Coronary artery (tissue), 2 donors: ENCODE measurements at regions not wholly inside any gene's neighbourhood (a gene's known extent, or its start where the extent isn't known, plus 50 kb on each side); places are given as distances from the start of the nearest gene placed in this dataset.

Source experiments
- DNase-seq: peaks from one replicate; pipeline ENCODE4 v3.0.0-alpha.2; 2017; ENCODE audit warnings: low spot score
- H3K27ac ChIP-seq, 2 donors: fragments of 200-600 bp; sonication (generic); one replicate each; pipeline ENCODE4 v1.5.1; 2016 to 2019
- H3K4me3 ChIP-seq: fragments of 200-600 bp; sonication (generic); 2 replicates; pipeline ENCODE4 v1.5.1; 2016; ENCODE audit warnings: mild to moderate bottlenecking, moderate library complexity
- CTCF ChIP-seq: fragments of 200-600 bp; sonication (generic); IDR thresholded peaks from one replicate; pipeline ENCODE4 v1.5.1; 2019; ENCODE audit warnings: antibody characterized with exemption

GRCh38 chr20:22717466-22717865 lies 133.1 kb upstream of the FOXA2 start:
- no peak for TF ChIP-seq CTCF
- H3K4me3 ChIP-seq, result peak overlapping the region; percentile 3
- no peak for DNase-seq
- peak overlapping the region; percentile 38 to 74 for H3K27ac ChIP-seq

GRCh38 chr20:22719167-22719591 lies 134.8 kb upstream of the FOXA2 start:
- H3K27ac ChIP-seq, result no peak overlapping the region
- no peak for TF ChIP-seq CTCF
- H3K4me3 ChIP-seq, result no peak overlapping the region
- DNase-seq, result no peak

- DNase-seq, result no peak
- no peak for TF ChIP-seq CTCF
- H3K4me3 ChIP-seq, result no peak overlapping the region
- H3K27ac ChIP-seq, result no peak overlapping the region
These were observed 135.8 kb upstream of the FOXA2 start for GRCh38 chr20:22720206-22720605.

GRCh38 chr20:22722811-22723210 lies 138.4 kb upstream of the FOXA2 start:
- H3K4me3 ChIP-seq, result no peak overlapping the region
- no peak overlapping the region for H3K27ac ChIP-seq
- no peak for DNase-seq
- no peak for TF ChIP-seq CTCF

GRCh38 chr20:22723659-22724058 lies 139.3 kb upstream of the FOXA2 start:
- Histone ChIP-seq H3K27ac (no peak overlapping the region), H3K4me3 (no peak overlapping the region)
- TF ChIP-seq CTCF, result no peak
- DNase-seq, result no peak

GRCh38 chr20:22728146-22728745 lies 143.9 kb upstream of the FOXA2 start:
- Histone ChIP-seq H3K4me3 (no peak overlapping the region), H3K27ac (no peak overlapping the region)
- TF ChIP-seq CTCF, result no peak
- DNase-seq, result no peak

- no peak for TF ChIP-seq CTCF
- Histone ChIP-seq H3K4me3 (no peak overlapping the region), H3K27ac (no peak overlapping the region)
- no peak for DNase-seq
These were observed 144.8 kb upstream of the FOXA2 start for GRCh38 chr20:22729180-22729579.
